HL-60 (cell line): ENCODE measurements at regions not wholly inside any gene's neighbourhood (a gene's known extent, or its start where the extent isn't known, plus 50 kb on each side); places are given as distances from the start of the nearest gene placed in this dataset.

Experiments
- DNase-seq, 2 experiments: peaks; one replicate each; pipeline ENCODE4 v3.0.0-alpha.2; 2010 to 2020; ENCODE audit warnings: low read depth in 1 of 2, low spot score in 1 of 2
- H3K27ac ChIP-seq: fragments of 250-450 bp; sonication (Bioruptor Pico); replicated peaks from 2 replicates; pipeline ENCODE4 v1.5.1; 2020; ENCODE audit warnings: mild to moderate bottlenecking, moderate library complexity
- H3K27me3 ChIP-seq: fragments of 250-450 bp; sonication (Bioruptor Pico); 2 replicates; pipeline ENCODE4 v1.5.1; 2021; ENCODE audit warnings: mild to moderate bottlenecking, moderate library complexity; ENCODE audit not compliant: insufficient read depth, poor library complexity, severe bottlenecking
- H3K4me3 ChIP-seq: replicated peaks from 2 replicates; pipeline ENCODE4 v1.5.1; 2011; ENCODE audit warnings: mild to moderate bottlenecking, control low read depth, low read length; ENCODE audit not compliant: insufficient read depth
- GABPA ChIP-seq: IDR thresholded peaks from 2 replicates; pipeline ENCODE4 v1.6.1; 2012; ENCODE audit warnings: low read depth
- POLR2AphosphoS5 ChIP-seq: IDR thresholded peaks from 2 replicates; pipeline ENCODE4 v1.6.1; 2012; ENCODE audit warnings: low read depth
- SPI1 ChIP-seq: IDR thresholded peaks from 2 replicates; pipeline ENCODE4 v1.6.1; 2012; ENCODE audit warnings: low read depth, mild to moderate bottlenecking, borderline replicate concordance
- TF ChIP-seq, protein P1 (sequence below): IDR thresholded peaks from 2 replicates; pipeline ENCODE4 v1.6.1; 2012; ENCODE audit warnings: low read depth; ENCODE audit not compliant: insufficient replicate concordance
- TF ChIP-seq, protein P2 (sequence below): IDR thresholded peaks from one replicate; pipeline ENCODE4 v1.5.1; 2011; ENCODE audit warnings: low read length, control low read depth, inconsistent platforms; ENCODE audit not compliant: insufficient read depth

DNA sequence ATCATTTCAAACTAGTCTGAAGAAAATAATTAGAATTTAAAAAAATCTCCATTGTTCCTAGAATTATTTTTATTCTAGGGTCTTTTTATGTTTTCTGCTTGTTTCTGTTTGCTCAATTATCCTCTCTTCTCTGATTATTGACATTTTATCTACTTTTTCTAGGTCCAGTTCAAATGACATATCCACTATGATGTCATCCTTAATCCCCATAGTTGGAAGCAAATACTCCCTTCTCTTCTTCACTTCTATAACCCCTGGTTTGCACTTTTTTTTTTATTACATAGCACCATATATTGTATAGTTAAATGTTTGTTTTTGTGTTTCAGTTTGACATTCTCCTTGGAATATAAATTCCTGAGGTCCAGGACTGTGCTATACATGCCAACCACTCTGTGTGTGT is 82.6 kb downstream of the CT47B1 start:
- DNase-seq = no peak
- H3K27ac ChIP-seq = no peak overlapping the region
- no peaks in the 10 kb centered on the region for H3K27me3 ChIP-seq
- TF ChIP-seq POLR2AphosphoS5 = no peak
- TF ChIP-seq, protein P1, sequence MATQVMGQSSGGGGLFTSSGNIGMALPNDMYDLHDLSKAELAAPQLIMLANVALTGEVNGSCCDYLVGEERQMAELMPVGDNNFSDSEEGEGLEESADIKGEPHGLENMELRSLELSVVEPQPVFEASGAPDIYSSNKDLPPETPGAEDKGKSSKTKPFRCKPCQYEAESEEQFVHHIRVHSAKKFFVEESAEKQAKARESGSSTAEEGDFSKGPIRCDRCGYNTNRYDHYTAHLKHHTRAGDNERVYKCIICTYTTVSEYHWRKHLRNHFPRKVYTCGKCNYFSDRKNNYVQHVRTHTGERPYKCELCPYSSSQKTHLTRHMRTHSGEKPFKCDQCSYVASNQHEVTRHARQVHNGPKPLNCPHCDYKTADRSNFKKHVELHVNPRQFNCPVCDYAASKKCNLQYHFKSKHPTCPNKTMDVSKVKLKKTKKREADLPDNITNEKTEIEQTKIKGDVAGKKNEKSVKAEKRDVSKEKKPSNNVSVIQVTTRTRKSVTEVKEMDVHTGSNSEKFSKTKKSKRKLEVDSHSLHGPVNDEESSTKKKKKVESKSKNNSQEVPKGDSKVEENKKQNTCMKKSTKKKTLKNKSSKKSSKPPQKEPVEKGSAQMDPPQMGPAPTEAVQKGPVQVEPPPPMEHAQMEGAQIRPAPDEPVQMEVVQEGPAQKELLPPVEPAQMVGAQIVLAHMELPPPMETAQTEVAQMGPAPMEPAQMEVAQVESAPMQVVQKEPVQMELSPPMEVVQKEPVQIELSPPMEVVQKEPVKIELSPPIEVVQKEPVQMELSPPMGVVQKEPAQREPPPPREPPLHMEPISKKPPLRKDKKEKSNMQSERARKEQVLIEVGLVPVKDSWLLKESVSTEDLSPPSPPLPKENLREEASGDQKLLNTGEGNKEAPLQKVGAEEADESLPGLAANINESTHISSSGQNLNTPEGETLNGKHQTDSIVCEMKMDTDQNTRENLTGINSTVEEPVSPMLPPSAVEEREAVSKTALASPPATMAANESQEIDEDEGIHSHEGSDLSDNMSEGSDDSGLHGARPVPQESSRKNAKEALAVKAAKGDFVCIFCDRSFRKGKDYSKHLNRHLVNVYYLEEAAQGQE = no peak
- TF ChIP-seq SPI1 = no peak
- TF ChIP-seq, protein P2, sequence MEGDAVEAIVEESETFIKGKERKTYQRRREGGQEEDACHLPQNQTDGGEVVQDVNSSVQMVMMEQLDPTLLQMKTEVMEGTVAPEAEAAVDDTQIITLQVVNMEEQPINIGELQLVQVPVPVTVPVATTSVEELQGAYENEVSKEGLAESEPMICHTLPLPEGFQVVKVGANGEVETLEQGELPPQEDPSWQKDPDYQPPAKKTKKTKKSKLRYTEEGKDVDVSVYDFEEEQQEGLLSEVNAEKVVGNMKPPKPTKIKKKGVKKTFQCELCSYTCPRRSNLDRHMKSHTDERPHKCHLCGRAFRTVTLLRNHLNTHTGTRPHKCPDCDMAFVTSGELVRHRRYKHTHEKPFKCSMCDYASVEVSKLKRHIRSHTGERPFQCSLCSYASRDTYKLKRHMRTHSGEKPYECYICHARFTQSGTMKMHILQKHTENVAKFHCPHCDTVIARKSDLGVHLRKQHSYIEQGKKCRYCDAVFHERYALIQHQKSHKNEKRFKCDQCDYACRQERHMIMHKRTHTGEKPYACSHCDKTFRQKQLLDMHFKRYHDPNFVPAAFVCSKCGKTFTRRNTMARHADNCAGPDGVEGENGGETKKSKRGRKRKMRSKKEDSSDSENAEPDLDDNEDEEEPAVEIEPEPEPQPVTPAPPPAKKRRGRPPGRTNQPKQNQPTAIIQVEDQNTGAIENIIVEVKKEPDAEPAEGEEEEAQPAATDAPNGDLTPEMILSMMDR = no peak
- no peak for TF ChIP-seq GABPA
- no peak overlapping the region for H3K4me3 ChIP-seq

DNA sequence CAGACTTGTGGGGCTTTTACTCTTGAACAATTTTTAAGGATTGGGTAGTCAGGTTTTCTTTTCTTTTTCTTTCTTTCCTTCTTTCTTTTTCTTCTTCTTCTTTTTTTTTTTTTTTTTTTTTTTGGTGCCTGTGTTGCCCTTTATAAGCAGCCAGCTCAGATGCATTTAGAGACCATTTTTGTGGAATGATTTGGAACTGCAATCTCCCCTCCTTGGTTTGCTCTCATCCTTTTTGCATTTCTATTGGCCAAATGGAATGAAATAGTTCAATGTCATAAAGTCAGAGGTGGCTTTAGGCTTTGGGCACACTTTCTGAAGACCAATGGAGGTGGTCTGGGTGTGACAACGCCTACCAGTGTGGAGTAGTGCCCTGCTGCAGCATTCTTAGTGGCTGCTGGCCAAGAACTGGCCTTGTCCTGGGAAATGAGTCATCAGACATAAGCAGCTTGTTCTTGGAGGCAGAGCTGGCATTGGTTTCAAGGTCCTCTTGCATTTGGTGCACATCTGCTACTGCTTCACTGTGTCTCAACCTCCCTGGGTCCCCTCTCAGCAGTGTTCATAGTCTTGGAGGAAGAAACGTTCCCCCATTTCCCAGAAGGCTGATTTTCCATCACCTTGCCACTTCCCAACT is 84.5 kb downstream of the CT47B1 start:
- H3K27ac ChIP-seq = no peak overlapping the region
- no peaks in the 10 kb centered on the region for H3K27me3 ChIP-seq
- DNase-seq = no peak
- H3K4me3 ChIP-seq = no peak overlapping the region
- TF ChIP-seq GABPA (no peak), POLR2AphosphoS5 (no peak), SPI1 (no peak)
- TF ChIP-seq, protein P1 = no peak
- TF ChIP-seq, protein P2 = no peak

DNA sequence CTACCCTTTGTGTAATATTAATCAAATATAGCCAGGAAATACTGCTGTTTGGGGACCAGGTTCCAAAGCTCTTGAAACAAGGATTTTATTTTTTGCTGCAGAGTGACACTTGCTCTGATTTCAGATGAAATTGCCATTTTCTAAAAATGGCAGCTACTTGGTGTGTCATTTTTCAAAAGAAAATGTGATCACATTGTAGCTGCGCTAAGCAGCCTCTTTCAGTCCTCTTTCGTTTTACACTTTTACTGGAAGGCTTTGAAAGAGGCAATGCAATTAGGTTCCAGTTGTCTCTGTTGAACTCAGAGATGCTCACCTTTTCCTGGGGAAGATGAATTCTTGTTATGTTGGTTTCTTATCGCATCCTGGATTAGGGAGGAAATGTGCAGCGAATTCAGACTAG is 85.1 kb downstream of the CT47B1 start:
- Histone ChIP-seq H3K27me3 (no peaks in the 10 kb centered on the region), H3K27ac (no peak overlapping the region), H3K4me3 (no peak overlapping the region)
- TF ChIP-seq, protein P1 = no peak
- TF ChIP-seq, protein P2 = no peak
- TF ChIP-seq POLR2AphosphoS5 (no peak), SPI1 (no peak), GABPA (no peak)
- no peak for DNase-seq
